Liver (tissue), 2 donors: ENCODE measurements at regions not wholly inside any gene's neighbourhood (a gene's known extent, or its start where the extent isn't known, plus 50 kb on each side); places are given as distances from the start of the nearest gene placed in this dataset.

Source experiments
- MAX ChIP-seq: IDR thresholded peaks from 2 replicates; pipeline ENCODE4 v1.6.1; 2016; ENCODE audit warnings: antibody characterized with exemption
- NR2F2 ChIP-seq: IDR thresholded peaks from 2 replicates; pipeline ENCODE4 v1.6.1; 2016; ENCODE audit warnings: antibody characterized with exemption
- donor health status: healthy.

- no peak for TF ChIP-seq MAX
- no peak for TF ChIP-seq NR2F2
These were observed 232.3 kb upstream of the ECI2 start for GRCh38 chr6:4367643-4368042.
